ENCODE measurements at regions not wholly inside any gene's neighbourhood (a gene's known extent, or its start where the extent isn't known, plus 50 kb on each side); places are given as distances from the start of the nearest gene placed in this dataset.

DNA sequence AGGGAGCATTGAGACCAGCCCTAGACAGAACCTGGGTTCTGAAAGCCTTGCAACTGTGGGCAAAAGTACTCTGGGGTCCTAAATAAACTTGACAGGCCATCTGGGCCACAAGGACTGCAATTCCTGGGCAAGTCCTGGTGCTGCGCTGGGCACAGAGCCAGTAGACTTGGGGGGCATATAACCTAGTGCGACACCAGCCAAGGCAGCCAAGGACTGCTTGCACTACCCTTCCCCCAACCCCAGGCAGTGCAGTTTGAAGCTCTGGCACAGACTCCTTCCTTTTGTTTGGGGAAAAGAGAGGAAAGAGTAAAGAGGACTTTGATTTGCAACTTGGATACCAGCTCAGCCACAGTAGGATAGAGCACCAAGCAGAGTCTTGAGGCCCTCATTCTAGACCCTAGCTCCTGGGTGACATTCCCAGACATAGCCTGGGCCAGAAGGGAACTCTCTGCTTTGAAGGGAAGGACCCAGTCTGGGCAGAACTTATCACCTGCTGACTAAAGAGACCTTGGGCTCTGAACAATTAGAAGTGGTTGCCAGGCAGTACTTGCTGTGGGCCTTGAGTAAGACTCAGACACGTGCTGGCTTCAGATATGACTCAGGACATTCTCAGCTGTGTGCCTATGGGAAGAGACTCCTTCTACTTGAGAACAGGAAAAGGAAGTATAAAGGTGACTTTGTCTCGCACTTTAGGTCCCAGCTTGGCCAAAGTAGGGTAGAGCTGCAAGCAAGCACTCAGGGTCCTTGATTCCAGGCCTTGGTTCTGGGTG is 522.8 kb downstream of the GLUD2 start:
- in situ Hi-C loops (cut with MboI), result no loop called here
- Histone ChIP-seq H3K4me1 (replicated peaks in 1 of 2; ENCODE audit: control insufficient read depth in 2 of 2, insufficient read depth in 2 of 2, low read length in 2 of 2) (no peaks in the 10 kb centered on the region), H3K9me1 (ENCODE audit: control insufficient read depth, insufficient read depth, low read length) (no peaks in the 10 kb centered on the region), H3K27me3 (ENCODE audit: control insufficient read depth in 2 of 2, insufficient read depth in 2 of 2, low read length in 2 of 2) (no peaks in the 10 kb centered on the region), H3K9me3 (replicated peaks; ENCODE audit: control insufficient read depth, insufficient read depth, low read depth, low read length) (no peaks in the 10 kb centered on the region), H3K79me2 (ENCODE audit: control insufficient read depth, insufficient read depth, low read length) (no peaks in the 10 kb centered on the region), H2AFZ (ENCODE audit: low read depth, low read length) (no peak overlapping the region), H3K36me3 (ENCODE audit: control insufficient read depth, insufficient read depth, low read length) (no peaks in the 10 kb centered on the region), H4K20me1 (replicated peaks; ENCODE audit: control insufficient read depth, insufficient read depth, low read length) (no peaks in the 10 kb centered on the region), H3K4me2 (ENCODE audit: insufficient read depth, low read length) (no peak overlapping the region), H3K27ac (ENCODE audit: extremely low read depth, low read depth, low read length) (no peak overlapping the region), H3K9ac (ENCODE audit: insufficient read depth in 1 of 2, low read depth in 2 of 2, low read length in 2 of 2) (no peak overlapping the region), H3K4me3 (no peak overlapping the region)
- ChIA-PET CTCF (ENCODE audit: low intra/inter-chr PET ratio) (no interaction called here), POLR2A (no interaction called here)
- intact Hi-C loops (cut with micrococcal nuclease), result no loop called here
- no peak for FAIRE-seq
- BruUV-seq (replicated peaks), result no TSS peak
- TF ChIP-seq FIP1L1 (IDR thresholded peaks at IDR 0.05; ENCODE audit: low read depth, low read length, poor library complexity, severe bottlenecking), result no peak
- TF ChIP-seq MTF1 (CRISPR knock-in tag; IDR thresholded peaks at IDR 0.05; ENCODE audit: borderline replicate concordance), result no peak
- no peak for TF ChIP-seq U2AF1 (optimal IDR thresholded peaks at IDR 0.05; ENCODE audit: low read depth, low read length)
- TF ChIP-seq, protein P1, sequence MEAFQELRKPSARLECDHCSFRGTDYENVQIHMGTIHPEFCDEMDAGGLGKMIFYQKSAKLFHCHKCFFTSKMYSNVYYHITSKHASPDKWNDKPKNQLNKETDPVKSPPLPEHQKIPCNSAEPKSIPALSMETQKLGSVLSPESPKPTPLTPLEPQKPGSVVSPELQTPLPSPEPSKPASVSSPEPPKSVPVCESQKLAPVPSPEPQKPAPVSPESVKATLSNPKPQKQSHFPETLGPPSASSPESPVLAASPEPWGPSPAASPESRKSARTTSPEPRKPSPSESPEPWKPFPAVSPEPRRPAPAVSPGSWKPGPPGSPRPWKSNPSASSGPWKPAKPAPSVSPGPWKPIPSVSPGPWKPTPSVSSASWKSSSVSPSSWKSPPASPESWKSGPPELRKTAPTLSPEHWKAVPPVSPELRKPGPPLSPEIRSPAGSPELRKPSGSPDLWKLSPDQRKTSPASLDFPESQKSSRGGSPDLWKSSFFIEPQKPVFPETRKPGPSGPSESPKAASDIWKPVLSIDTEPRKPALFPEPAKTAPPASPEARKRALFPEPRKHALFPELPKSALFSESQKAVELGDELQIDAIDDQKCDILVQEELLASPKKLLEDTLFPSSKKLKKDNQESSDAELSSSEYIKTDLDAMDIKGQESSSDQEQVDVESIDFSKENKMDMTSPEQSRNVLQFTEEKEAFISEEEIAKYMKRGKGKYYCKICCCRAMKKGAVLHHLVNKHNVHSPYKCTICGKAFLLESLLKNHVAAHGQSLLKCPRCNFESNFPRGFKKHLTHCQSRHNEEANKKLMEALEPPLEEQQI (IDR thresholded peaks at IDR 0.05), result no peak
- TF ChIP-seq PCBP2 (IDR thresholded peaks at IDR 0.05; ENCODE audit: low read depth, low read length, poor library complexity, severe bottlenecking), result no peak
- TF ChIP-seq GATAD2B (IDR thresholded peaks at IDR 0.05; ENCODE audit: borderline replicate concordance), result no peak
- TF ChIP-seq HNRNPL (IDR thresholded peaks at IDR 0.05; ENCODE audit: low read depth, low read length), result no peak
- WGBS (ENCODE audit: insufficient coverage, low coverage, missing lambda C conversion rate), result 57% methylated on average over 3 of the region's 4 CpGs
- DNase-seq (ENCODE audit: extremely low read depth in 1 of 4, low spot score in 3 of 4), result no peak
- no peak for ATAC-seq

All from K562 (cell line).